ENCODE measurements at regions not wholly inside any gene's neighbourhood (a gene's known extent, or its start where the extent isn't known, plus 50 kb on each side); places are given as distances from the start of the nearest gene placed in this dataset.

DNA sequence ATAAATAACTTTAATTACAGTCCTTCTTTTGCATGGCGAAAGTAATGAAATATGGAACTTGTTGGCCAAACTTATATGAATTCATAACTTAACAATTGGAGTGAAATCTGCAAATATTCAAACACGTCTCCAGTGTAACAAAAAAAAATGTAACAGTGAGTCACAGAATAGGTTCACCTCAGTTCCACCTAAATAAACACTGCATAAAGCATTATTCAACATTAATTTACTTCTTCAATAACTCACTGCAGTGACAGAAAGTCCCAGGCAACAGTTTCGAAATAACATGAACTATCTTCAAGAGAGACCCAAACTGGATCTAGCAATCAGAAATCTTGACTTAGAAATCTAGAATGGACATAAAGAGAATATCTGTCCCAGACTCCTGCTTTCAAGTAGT, 75.6 kb downstream of the GMNC start (continued):
- TF ChIP-seq, protein P1, sequence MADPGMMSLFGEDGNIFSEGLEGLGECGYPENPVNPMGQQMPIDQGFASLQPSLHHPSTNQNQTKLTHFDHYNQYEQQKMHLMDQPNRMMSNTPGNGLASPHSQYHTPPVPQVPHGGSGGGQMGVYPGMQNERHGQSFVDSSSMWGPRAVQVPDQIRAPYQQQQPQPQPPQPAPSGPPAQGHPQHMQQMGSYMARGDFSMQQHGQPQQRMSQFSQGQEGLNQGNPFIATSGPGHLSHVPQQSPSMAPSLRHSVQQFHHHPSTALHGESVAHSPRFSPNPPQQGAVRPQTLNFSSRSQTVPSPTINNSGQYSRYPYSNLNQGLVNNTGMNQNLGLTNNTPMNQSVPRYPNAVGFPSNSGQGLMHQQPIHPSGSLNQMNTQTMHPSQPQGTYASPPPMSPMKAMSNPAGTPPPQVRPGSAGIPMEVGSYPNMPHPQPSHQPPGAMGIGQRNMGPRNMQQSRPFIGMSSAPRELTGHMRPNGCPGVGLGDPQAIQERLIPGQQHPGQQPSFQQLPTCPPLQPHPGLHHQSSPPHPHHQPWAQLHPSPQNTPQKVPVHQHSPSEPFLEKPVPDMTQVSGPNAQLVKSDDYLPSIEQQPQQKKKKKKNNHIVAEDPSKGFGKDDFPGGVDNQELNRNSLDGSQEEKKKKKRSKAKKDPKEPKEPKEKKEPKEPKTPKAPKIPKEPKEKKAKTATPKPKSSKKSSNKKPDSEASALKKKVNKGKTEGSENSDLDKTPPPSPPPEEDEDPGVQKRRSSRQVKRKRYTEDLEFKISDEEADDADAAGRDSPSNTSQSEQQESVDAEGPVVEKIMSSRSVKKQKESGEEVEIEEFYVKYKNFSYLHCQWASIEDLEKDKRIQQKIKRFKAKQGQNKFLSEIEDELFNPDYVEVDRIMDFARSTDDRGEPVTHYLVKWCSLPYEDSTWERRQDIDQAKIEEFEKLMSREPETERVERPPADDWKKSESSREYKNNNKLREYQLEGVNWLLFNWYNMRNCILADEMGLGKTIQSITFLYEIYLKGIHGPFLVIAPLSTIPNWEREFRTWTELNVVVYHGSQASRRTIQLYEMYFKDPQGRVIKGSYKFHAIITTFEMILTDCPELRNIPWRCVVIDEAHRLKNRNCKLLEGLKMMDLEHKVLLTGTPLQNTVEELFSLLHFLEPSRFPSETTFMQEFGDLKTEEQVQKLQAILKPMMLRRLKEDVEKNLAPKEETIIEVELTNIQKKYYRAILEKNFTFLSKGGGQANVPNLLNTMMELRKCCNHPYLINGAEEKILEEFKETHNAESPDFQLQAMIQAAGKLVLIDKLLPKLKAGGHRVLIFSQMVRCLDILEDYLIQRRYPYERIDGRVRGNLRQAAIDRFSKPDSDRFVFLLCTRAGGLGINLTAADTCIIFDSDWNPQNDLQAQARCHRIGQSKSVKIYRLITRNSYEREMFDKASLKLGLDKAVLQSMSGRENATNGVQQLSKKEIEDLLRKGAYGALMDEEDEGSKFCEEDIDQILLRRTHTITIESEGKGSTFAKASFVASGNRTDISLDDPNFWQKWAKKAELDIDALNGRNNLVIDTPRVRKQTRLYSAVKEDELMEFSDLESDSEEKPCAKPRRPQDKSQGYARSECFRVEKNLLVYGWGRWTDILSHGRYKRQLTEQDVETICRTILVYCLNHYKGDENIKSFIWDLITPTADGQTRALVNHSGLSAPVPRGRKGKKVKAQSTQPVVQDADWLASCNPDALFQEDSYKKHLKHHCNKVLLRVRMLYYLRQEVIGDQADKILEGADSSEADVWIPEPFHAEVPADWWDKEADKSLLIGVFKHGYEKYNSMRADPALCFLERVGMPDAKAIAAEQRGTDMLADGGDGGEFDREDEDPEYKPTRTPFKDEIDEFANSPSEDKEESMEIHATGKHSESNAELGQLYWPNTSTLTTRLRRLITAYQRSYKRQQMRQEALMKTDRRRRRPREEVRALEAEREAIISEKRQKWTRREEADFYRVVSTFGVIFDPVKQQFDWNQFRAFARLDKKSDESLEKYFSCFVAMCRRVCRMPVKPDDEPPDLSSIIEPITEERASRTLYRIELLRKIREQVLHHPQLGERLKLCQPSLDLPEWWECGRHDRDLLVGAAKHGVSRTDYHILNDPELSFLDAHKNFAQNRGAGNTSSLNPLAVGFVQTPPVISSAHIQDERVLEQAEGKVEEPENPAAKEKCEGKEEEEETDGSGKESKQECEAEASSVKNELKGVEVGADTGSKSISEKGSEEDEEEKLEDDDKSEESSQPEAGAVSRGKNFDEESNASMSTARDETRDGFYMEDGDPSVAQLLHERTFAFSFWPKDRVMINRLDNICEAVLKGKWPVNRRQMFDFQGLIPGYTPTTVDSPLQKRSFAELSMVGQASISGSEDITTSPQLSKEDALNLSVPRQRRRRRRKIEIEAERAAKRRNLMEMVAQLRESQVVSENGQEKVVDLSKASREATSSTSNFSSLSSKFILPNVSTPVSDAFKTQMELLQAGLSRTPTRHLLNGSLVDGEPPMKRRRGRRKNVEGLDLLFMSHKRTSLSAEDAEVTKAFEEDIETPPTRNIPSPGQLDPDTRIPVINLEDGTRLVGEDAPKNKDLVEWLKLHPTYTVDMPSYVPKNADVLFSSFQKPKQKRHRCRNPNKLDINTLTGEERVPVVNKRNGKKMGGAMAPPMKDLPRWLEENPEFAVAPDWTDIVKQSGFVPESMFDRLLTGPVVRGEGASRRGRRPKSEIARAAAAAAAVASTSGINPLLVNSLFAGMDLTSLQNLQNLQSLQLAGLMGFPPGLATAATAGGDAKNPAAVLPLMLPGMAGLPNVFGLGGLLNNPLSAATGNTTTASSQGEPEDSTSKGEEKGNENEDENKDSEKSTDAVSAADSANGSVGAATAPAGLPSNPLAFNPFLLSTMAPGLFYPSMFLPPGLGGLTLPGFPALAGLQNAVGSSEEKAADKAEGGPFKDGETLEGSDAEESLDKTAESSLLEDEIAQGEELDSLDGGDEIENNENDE (IDR thresholded peaks at IDR 0.05; ENCODE audit: insufficient replicate concordance, low read length), result no peak
- TF ChIP-seq RAD21 (IDR thresholded peaks at IDR 0.05 in 1 of 2, conservative IDR thresholded peaks at IDR 0.05 in 1 of 2; ENCODE audit: low read depth in 2 of 2, low read length in 2 of 2) (no peak), CHD2 (IDR thresholded peaks at IDR 0.05; ENCODE audit: low read length) (no peak), SP2 (IDR thresholded peaks at IDR 0.05; ENCODE audit: low read length) (no peak), NANOG (IDR thresholded peaks at IDR 0.05; ENCODE audit: insufficient read depth, low read depth, low read length, poor library complexity, severe bottlenecking) (no peak), EGR1 (IDR thresholded peaks at IDR 0.05; ENCODE audit: borderline replicate concordance, low read depth, low read length) (no peak)
- TF ChIP-seq, protein P2, sequence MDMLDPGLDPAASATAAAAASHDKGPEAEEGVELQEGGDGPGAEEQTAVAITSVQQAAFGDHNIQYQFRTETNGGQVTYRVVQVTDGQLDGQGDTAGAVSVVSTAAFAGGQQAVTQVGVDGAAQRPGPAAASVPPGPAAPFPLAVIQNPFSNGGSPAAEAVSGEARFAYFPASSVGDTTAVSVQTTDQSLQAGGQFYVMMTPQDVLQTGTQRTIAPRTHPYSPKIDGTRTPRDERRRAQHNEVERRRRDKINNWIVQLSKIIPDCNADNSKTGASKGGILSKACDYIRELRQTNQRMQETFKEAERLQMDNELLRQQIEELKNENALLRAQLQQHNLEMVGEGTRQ (IDR thresholded peaks at IDR 0.05; ENCODE audit: low read length), result no peak

Measured in H1 (cell line).